Brain microvascular endothelial cell (primary cell): ENCODE measurements at regions not wholly inside any gene's neighbourhood (a gene's known extent, or its start where the extent isn't known, plus 50 kb on each side); places are given as distances from the start of the nearest gene placed in this dataset.
"Not testable (repeated sequence)": the region's sequence is repeated elsewhere in the genome, so short reads cannot be mapped to it uniquely, and the experiment has no call there.

Source experiments
- DNase-seq: peaks from one replicate; pipeline ENCODE4 v3.0.0-alpha.2; 2020
- H3K27ac ChIP-seq: fragments of 250-450 bp; sonication (Bioruptor Pico); 2 replicates; pipeline ENCODE4 v1.5.1; 2020; ENCODE audit warnings: mild to moderate bottlenecking, moderate library complexity
- H3K27me3 ChIP-seq: fragments of 250-450 bp; sonication (Bioruptor Pico); replicated peaks from 2 replicates; pipeline ENCODE4 v1.5.1; 2020; ENCODE audit warnings: mild to moderate bottlenecking
- H3K36me3 ChIP-seq: fragments of 250-450 bp; sonication (Bioruptor Pico); replicated peaks from 2 replicates; pipeline ENCODE4 v1.5.1; 2020; ENCODE audit warnings: mild to moderate bottlenecking
- H3K4me3 ChIP-seq: 2 replicates; pipeline ENCODE4 v1.5.1; 2011; ENCODE audit warnings: low read depth, mild to moderate bottlenecking, control low read depth, low read length, moderate library complexity
- CTCF ChIP-seq: IDR thresholded peaks from 2 replicates; pipeline ENCODE4 v1.5.1; 2011; ENCODE audit warnings: low read depth, mild to moderate bottlenecking, moderate library complexity, low read length, control low read depth, inconsistent platforms; ENCODE audit errors: missing control alignments
- in situ Hi-C: cut with HindIII; loops from 2 replicates; pipeline ENCODE4 v1.10.0; 2017; ENCODE audit warnings: low sequenced_read_pairs, low pct_ligation_motif_present

- no peaks in the 10 kb centered on the region for H3K36me3 ChIP-seq
- H3K4me3 ChIP-seq: no peak overlapping the region
- H3K27me3 ChIP-seq: no peaks in the 10 kb centered on the region
- no peak for DNase-seq
- no peak for TF ChIP-seq CTCF
- in situ Hi-C loops: no loop called here
- no peak overlapping the region for H3K27ac ChIP-seq
Observed at GRCh38 chr2:122029945-122030344, 274.5 kb downstream of the TSN start.

DNA sequence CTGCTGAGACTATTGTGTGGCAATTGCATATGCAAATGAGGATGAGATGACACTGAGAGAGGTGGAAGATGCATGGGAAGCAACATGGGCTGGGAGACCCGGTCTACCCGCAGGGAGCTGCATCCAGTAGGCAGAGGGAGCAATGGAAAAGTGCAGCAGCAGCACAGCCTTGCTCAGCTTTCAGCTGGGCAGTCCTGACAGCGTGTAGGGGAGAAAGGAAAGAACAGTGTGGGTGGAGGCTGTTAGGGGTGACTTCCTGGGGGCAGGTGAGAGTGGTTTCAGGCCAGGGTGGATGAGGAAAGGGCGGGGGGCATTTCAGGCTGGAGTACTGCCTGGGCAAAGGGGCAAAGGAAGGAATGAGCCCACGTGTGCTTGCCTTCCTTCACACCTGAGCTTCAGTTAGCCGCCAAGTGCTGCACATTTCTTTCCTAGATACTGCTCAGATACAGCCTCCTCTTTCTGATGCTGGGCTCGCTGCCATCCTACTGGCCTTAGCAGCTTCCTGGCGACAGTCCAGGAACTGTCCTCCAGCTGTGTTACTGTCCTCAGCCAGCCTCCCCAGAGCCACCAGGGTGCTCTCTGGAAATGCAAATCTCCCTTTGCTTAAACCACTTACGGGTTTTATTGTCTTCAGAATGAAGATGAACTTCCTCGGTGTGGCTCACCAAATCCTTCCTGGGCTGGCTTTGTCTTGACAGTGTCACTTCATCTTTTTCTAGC, 276.3 kb downstream of the TSN start:
- Histone ChIP-seq H3K4me3 (no peak overlapping the region), H3K36me3 (no peaks in the 10 kb centered on the region), H3K27ac (no peak overlapping the region), H3K27me3 (no peaks in the 10 kb centered on the region)
- TF ChIP-seq CTCF: no peak
- no peak for DNase-seq
- in situ Hi-C loops: no loop called here

DNA sequence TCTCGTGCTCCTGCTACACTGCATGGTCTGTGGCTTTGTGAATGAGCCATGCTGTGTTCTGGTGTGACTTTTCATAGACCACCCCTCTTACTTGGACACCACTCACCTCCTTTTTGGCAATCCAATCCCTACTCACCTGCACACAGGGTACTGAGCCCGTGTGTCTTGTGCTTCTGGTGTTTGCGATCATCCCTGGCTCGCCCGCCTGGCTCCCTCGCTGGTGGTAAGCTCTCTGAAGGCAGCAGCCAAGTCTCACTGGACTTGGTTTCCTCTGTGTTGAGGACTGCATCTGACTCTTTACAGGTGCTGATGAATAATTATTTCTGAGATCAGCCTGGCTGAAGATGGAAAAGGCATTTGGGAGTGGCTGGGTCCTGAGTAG, 276.8 kb downstream of the TSN start:
- no peak for TF ChIP-seq CTCF
- Histone ChIP-seq H3K4me3 (no peak overlapping the region), H3K27ac (no peak overlapping the region), H3K27me3 (no peaks in the 10 kb centered on the region), H3K36me3 (no peaks in the 10 kb centered on the region)
- no peak for DNase-seq
- in situ Hi-C loops: no loop called here

DNA sequence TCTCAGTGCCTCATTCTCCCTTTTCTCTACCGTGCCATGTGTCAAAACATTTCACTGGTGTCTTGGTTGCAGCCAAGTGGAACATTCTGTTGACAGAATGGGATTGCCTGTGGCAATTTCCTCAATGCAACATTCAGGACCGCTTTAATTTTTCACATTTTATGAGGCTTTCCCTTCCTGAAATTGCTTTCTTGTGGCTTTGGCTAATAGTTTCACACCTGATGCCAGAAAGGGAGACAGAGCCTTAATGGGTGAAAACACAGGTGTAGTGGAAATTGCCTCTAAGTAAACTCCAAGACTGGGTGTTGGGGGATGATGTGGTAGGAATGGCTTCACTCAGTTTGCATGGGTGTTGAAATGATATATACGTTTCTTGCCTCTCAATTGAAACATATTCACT, 278.3 kb downstream of the TSN start:
- TF ChIP-seq CTCF: no peak
- no peaks in the 10 kb centered on the region for H3K27me3 ChIP-seq
- in situ Hi-C loops: no loop called here
- no peak for DNase-seq
- H3K36me3 ChIP-seq: no peaks in the 10 kb centered on the region
- no peak overlapping the region for H3K4me3 ChIP-seq
- no peak overlapping the region for H3K27ac ChIP-seq

- no peaks in the 10 kb centered on the region for H3K36me3 ChIP-seq
- TF ChIP-seq CTCF: no peak
- no peaks in the 10 kb centered on the region for H3K27me3 ChIP-seq
- in situ Hi-C loops: no loop called here
- no peak for DNase-seq
- no peak overlapping the region for H3K27ac ChIP-seq
- H3K4me3 ChIP-seq: no peak overlapping the region
Observed at GRCh38 chr2:122034344-122034743, 278.9 kb downstream of the TSN start.

GRCh38 chr2:122034777-122035176, 279.3 kb downstream of the TSN start:
- no peak overlapping the region for H3K4me3 ChIP-seq
- TF ChIP-seq CTCF: no peak
- DNase-seq: no peak
- no peaks in the 10 kb centered on the region for H3K36me3 ChIP-seq
- in situ Hi-C loops: no loop called here
- no peak overlapping the region for H3K27ac ChIP-seq
- no peaks in the 10 kb centered on the region for H3K27me3 ChIP-seq

GRCh38 chr2:122038816-122039215, 283.4 kb downstream of the TSN start:
- H3K27ac ChIP-seq, in situ Hi-C loops, H3K27me3 ChIP-seq, H3K4me3 ChIP-seq, H3K36me3 ChIP-seq, DNase-seq: not testable (repeated sequence)
